Epithelial cell of proximal tubule (primary cell): ENCODE measurements at regions not wholly inside any gene's neighbourhood (a gene's known extent, or its start where the extent isn't known, plus 50 kb on each side); places are given as distances from the start of the nearest gene placed in this dataset.

Experiments used
- DNase-seq: peaks from one replicate; pipeline ENCODE4 v3.0.0-alpha.2; 2011; ENCODE audit warnings: low read depth
- H3K4me3 ChIP-seq: 2 replicates; pipeline ENCODE4 v1.5.1; 2011; ENCODE audit warnings: low read depth, mild to moderate bottlenecking, low read length
- TF ChIP-seq, protein P1 (sequence below): conservative IDR thresholded peaks from 2 replicates; pipeline ENCODE4 v1.5.1; 2012; ENCODE audit warnings: low read depth, mild to moderate bottlenecking, low read length

DNA sequence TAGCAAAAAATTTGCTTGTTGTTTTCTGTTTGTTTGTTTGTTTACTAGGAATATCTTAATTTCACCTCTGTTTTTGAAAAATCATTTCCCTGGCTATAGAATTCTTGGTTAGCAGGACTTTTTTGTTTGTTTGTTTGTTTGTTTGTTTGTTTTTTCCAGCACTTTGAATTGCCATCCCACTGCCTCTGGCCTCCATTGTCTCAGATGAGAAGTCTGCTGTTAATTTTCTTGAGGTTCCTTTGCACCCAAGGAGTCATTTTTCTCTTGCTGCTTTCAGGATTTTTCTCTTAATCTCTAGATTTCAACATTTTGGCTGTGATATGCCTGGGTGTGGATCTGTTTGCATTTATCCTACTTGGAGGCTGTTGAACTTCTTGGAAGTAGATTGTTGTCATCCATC, 105.7 kb downstream of the FOXL3 start:
- TF ChIP-seq, protein P1, sequence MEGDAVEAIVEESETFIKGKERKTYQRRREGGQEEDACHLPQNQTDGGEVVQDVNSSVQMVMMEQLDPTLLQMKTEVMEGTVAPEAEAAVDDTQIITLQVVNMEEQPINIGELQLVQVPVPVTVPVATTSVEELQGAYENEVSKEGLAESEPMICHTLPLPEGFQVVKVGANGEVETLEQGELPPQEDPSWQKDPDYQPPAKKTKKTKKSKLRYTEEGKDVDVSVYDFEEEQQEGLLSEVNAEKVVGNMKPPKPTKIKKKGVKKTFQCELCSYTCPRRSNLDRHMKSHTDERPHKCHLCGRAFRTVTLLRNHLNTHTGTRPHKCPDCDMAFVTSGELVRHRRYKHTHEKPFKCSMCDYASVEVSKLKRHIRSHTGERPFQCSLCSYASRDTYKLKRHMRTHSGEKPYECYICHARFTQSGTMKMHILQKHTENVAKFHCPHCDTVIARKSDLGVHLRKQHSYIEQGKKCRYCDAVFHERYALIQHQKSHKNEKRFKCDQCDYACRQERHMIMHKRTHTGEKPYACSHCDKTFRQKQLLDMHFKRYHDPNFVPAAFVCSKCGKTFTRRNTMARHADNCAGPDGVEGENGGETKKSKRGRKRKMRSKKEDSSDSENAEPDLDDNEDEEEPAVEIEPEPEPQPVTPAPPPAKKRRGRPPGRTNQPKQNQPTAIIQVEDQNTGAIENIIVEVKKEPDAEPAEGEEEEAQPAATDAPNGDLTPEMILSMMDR: no peak
- DNase-seq: no peak
- H3K4me3 ChIP-seq: no peak overlapping the region

DNA sequence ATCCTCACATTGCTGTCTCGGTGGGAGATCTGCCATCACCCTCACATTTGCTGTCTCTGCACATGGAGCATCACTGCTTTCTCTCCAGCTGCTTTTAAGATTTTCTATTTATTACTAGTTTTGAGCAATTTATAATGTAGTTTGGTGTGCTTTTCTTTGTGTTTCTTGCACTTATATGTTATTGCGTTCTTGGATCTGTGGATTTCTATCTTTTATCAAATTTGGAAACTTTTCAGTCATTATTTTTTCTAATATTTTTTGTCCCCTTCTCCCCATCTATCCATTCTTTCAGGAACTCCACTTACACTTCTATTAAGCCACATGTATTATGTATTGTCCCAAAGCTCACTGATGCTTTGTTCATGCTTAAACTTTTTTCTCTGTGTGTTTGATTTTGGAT, 108.9 kb downstream of the FOXL3 start:
- TF ChIP-seq, protein P1: no peak
- no peak overlapping the region for H3K4me3 ChIP-seq
- DNase-seq: no peak

DNA sequence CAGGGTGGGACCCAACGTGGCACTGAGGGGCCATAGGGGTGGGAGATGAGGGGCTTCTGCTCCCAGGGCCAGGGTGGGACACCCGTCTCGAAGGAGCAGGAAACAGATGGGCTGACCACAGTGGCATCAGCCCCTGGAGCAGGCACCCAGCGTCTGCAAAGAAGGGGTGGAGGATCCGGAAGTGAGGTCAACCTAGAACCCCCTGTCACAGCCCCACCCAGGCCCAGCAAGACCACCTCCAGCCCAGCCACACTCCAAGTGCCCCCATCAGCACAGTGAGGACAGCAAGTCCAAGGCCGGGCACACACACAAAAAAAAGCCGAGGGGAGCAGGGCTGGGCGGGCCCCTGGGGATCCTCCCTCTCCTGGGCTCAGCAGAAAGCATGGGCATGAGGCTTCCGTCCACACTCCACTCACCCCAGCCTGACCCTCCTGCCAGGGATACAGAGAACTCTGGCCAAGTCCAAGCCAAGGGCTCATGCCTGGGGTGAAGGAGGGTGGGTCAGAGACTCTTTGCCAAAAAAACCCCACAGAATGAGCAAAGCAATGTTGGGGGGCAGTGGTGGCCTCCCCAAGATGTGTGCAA, 111.0 kb downstream of the FOXL3 start:
- H3K4me3 ChIP-seq: no peak overlapping the region
- TF ChIP-seq, protein P1: no peak
- no peak for DNase-seq

DNA sequence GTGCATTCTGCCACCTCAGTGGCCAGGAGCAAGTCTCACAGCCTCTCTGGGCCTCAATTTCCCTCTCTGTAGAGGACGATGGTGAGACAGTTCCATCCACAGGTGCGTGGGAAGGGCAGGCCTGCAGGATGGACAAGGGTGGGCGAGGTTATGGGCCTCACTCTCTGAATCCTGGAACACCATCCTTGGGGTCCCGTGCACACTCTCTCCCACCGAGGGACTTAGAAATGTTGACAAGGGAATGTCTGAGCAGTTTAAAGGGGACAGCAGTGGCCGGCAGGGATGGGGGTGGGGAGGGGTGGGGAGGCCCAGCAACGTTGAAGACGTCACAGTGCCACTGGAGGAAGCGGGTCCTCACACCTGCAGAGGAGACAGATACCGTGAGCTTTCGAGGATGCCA, 111.5 kb downstream of the FOXL3 start:
- TF ChIP-seq, protein P1: no peak
- DNase-seq: no peak
- no peak overlapping the region for H3K4me3 ChIP-seq

DNA sequence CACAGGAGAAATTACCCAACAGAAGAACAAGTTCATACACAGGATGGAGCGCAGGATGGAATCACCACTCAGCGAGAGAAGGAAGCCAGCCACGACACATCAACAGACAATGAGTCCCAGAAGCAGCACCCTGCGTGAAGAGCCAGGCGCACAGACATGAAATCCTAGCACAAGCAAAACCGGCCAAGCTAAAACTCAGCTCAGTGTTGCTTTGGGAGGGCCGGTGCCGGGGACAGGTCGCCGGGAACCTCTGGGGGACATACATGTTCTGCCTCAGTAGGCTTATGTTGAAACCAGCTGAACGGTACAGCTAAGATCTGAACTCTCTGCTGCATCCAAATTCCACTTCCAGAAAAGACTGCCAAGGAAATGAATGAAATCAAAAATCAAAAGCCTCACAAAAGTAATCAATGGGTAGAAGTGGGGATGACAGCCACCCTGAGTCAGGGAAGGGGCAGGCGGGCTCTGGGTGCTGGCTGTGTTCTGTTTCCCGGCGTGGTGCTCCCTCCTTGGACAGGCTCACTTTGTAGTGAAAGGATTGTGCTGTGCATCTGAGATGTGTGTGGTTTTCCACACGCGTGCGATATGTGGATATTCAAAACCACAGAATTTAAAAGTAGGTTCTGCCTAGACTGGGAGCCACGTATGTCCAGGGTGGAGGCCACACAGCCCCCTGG, 114.7 kb downstream of the PDGFA start:
- DNase-seq: no peak
- TF ChIP-seq, protein P1: no peak
- H3K4me3 ChIP-seq: no peak overlapping the region

DNA sequence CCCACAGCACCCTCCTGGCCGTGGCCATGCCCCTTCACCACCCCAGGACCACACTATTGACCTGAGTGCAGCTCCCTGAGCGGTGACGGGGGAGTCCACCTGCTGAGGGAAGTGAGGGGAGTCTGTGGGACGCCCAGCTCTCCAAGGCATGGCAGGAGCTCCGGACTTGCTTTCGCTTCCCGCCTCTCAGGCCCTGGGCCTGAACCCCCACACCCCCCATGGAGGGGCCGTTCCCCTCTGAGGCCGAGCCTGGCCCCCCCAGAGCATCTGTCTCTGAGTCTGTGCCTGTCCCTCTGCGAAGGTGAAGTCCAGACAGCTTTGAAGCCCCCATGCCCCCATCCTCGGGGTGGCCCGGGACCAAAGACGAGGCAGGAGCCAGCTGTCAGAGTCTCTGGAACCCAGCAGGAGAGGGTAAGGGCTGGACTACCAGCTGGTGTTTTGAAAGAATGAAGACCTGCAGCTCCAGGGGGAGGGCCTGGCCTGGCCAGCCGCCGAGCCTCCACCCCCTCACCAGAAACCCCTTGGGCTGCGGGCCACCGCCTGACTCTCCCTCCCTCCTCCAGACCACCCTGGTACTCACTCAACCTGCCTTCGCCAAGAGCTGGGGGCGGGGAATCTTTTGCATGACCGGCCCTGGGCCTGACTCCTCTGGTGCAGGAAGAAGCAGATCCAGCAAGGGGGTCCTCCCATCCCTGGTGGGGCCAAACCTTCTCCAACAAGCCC, 114.0 kb downstream of the PDGFA start:
- no peak for DNase-seq
- no peak overlapping the region for H3K4me3 ChIP-seq
- TF ChIP-seq, protein P1: no peak
